ENCODE measurements at regions not wholly inside any gene's neighbourhood (a gene's known extent, or its start where the extent isn't known, plus 50 kb on each side); places are given as distances from the start of the nearest gene placed in this dataset.
"Not testable (repeated sequence)": the region's sequence is repeated elsewhere in the genome, so short reads cannot be mapped to it uniquely, and the experiment has no call there.

- not testable (repeated sequence) for TF ChIP-seq CTCF (IDR thresholded peaks at IDR 0.05; ENCODE audit: control extremely low read depth in 1 of 3, insufficient read depth in 1 of 3, low read depth in 1 of 3, low read length in 3 of 3); POLR2AphosphoS5 (IDR thresholded peaks at IDR 0.05; ENCODE audit: low read depth, low read length); POLR2A (IDR thresholded peaks at IDR 0.05; ENCODE audit: control extremely low read depth in 1 of 2, low read depth in 2 of 2, low read length in 2 of 2); EZH2 (IDR thresholded peaks at IDR 0.05; ENCODE audit: low read depth, low read length, severe bottlenecking); ASH2L (IDR thresholded peaks at IDR 0.05; ENCODE audit: low read length); BRCA1 (IDR thresholded peaks at IDR 0.05; ENCODE audit: low read depth, low read length); E2F6 (IDR thresholded peaks at IDR 0.05); GABPA (IDR thresholded peaks at IDR 0.05; ENCODE audit: borderline replicate concordance, insufficient read depth, low read length); EP300 (IDR thresholded peaks at IDR 0.05; ENCODE audit: borderline replicate concordance in 1 of 2, low read depth in 2 of 2, low read length in 2 of 2)
Measured at GRCh38 chr12:93008880-93009279, 79.8 kb upstream of the EEA1 start.

All from H1 (cell line).